ENCODE measurements at regions not wholly inside any gene's neighbourhood (a gene's known extent, or its start where the extent isn't known, plus 50 kb on each side); places are given as distances from the start of the nearest gene placed in this dataset.

- no peak overlapping the region for H3K4me3 ChIP-seq (ENCODE audit: control insufficient read depth, low read depth, low read length)
- TF ChIP-seq CTCF (IDR thresholded peaks at IDR 0.05; ENCODE audit: control insufficient read depth, insufficient read depth, low read depth, low read length, missing control alignments): no peak
- no peak for DNase-seq (ENCODE audit: low read depth)
Measured at GRCh38 chr18:55013685-55014084, 54.4 kb upstream of the CCDC68 start.

GRCh38 chr18:55013086-55013485 is 53.8 kb upstream of the CCDC68 start:
- no peak for TF ChIP-seq CTCF (IDR thresholded peaks at IDR 0.05; ENCODE audit: control insufficient read depth, insufficient read depth, low read depth, low read length, missing control alignments)
- no peak overlapping the region for H3K4me3 ChIP-seq (ENCODE audit: control insufficient read depth, low read depth, low read length)
- no peak for DNase-seq (ENCODE audit: low read depth)

DNA sequence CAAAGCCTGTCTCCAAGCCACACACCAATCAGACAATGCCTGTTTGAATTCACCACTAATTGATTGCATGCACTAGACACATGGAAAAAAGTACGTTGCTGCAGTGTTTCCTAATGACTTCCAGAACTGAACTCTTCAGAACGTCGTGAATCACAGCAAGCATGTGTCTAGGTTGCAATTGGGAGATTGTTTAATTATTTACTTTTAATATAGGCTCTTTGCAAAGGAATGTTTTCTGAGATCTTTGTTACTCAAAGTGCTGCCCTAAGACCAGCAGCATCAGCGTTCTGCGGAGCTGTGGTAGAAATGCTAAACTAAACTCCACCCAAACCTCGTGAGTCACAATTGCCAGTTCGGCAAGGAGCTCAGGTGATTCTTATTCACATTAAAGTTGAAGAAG is 52.7 kb upstream of the CCDC68 start:
- no peak for TF ChIP-seq CTCF (IDR thresholded peaks at IDR 0.05; ENCODE audit: control insufficient read depth, insufficient read depth, low read depth, low read length, missing control alignments)
- no peak overlapping the region for H3K4me3 ChIP-seq (ENCODE audit: control insufficient read depth, low read depth, low read length)
- peak; percentile 10 for DNase-seq (ENCODE audit: low read depth)

Measured in AG09309 (cell line).